ENCODE measurements at regions not wholly inside any gene's neighbourhood (a gene's known extent, or its start where the extent isn't known, plus 50 kb on each side); places are given as distances from the start of the nearest gene placed in this dataset.

DNA sequence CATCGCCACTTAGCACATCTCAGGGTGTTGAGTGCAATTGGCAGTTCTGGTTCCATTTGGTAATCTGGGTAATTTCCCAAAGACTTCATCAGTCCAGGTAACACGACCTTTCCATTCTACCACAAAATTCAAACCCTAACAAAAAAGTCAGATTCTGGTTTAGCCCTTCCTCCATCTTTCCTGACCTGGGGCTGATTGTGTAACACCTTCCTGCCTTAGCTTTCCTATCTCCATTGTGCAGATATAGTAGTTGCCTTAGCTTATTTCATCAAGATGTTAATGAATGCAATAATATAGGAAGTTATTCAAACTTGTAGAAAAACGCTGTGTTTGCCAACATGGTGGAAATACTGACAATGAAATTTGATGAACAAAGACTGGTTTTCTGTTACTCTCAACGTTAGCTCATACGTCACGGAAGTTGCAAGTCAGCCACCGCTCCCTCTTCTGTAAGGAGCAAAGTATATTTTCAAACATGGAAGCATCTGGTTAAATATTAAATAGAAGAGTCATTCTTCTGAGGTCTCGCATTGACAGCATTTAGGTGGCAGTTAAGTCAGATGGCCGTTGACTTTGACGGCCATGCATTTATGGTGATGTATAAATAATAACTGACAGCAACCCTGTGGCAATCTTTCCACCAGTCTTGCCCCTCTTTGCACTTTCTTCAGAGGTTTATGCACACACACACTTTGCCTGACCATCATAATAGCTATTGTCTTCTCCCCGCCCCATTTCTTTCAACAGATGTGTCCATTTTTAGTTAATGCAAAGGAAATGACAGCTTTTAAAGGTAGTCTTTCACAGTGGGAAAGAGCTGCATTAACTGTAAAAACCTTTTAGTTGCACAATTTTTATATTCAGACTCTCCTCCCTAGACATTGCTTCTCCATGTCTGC, 205.1 kb upstream of the BMPER start:
- DNase-seq (ENCODE audit: low spot score) (no peak), FAIRE-seq (no peak)

- no peak for DNase-seq (ENCODE audit: low spot score)
- FAIRE-seq = no peak
These were observed 204.1 kb upstream of the BMPER start for GRCh38 chr7:33701189-33701740.

- FAIRE-seq (no peak), DNase-seq (ENCODE audit: low spot score) (no peak)
These were observed 203.4 kb upstream of the BMPER start for GRCh38 chr7:33701927-33702326.

GRCh38 chr7:33702514-33703054, 202.8 kb upstream of the BMPER start:
- no peak for DNase-seq (ENCODE audit: low spot score)
- no peak for FAIRE-seq

GRCh38 chr7:33705333-33705833, 200.0 kb upstream of the BMPER start:
- DNase-seq (ENCODE audit: low spot score) = no peak

DNA sequence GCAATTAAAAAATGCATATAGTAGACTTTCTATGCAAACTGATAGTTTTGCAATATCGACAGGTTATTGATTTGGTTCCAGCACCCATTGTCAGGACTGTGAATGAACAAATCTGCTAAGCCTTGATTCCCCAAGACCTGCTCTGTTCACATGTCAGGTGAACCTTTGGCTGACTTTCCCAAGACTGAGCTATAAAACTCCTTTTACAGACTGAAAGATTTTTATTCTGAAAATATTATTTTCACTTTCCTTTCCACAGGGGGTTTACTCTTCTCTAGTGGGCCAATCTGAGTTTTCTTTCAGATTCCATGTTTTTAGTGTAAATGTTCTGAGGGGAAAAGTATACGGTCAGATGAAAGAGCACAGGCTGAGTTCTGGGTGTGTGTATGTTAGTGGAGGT, 199.2 kb upstream of the BMPER start:
- DNase-seq (ENCODE audit: low spot score) (no peak), FAIRE-seq (no peak)

More at GRCh38 chr7:33705333-33705833, 200.0 kb upstream of the BMPER start:
- FAIRE-seq = no peak

DNA sequence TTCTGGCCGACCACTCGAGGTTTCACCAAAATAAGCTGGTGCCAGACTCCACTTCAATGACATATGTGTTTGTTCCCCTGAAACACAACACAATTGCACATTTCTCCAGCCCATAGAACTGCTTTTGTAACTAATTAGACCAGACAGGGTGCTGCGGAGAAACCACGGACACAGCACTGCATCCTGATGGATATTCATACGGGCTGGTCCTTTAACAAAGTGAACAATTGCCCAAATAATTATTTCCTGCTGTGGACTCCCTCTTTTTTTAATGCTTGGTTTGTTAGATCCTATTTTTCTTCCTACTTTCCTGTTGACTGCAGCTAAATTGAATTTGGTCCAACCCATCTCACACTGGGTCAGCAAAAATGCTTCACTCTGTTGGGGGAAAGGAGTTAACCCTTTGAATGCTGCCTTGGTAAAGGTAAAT, 198.6 kb upstream of the BMPER start:
- DNase-seq (ENCODE audit: low spot score) = no peak
- no peak for FAIRE-seq

GRCh38 chr7:33707427-33707826, 197.9 kb upstream of the BMPER start:
- DNase-seq (ENCODE audit: low spot score) (no peak), FAIRE-seq (no peak)

DNA sequence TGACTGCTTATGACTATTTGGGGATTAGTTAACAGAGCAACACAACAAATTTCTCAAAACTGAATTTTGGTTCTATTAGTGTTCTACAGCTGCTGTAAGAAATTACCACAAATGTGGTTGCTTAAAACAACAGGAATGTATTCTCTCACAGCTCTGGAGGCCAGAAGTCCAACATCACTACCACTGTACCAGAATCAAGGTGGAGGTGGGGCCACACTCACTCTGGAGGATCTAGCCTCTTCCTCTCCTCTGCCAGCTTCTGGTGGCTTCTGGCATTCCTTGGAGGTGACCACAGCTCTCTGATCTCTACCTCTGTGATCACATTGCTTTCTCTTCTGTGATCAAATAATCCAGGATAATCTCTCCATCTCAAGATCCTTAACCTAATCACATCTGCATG, 194.7 kb upstream of the BMPER start:
- DNase-seq (ENCODE audit: low spot score) (peak; percentile 35), FAIRE-seq (no peak)

GRCh38 chr7:33711231-33712019, 193.9 kb upstream of the BMPER start:
- FAIRE-seq = no peak
- DNase-seq (ENCODE audit: low spot score) = no peak

DNA sequence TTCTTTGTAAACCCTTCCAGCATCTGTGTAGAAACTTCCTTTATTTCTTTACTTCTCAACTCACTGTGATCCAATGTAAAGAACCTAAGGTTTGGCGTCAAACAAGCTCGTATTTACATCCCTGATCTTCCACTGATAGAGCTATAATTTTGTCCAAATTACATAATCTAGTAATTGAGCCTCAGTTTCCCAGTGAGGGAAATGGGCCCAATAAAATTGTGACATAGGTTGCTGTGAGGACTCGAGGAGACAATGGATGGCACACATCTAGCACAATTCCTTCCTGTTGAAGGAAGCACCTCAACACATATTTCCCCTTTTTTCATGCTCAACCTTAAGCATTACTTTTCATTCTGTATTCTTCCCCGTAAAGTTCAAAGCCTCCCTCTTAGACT, 193.3 kb upstream of the BMPER start:
- FAIRE-seq (no peak), DNase-seq (ENCODE audit: low spot score) (no peak)

- DNase-seq (ENCODE audit: low spot score) (no peak), FAIRE-seq (no peak)
These were observed 191.1 kb upstream of the BMPER start for GRCh38 chr7:33714208-33714607.

- FAIRE-seq (peak; percentile 56), DNase-seq (ENCODE audit: low spot score) (peak; percentile 48)
These were observed 188.5 kb upstream of the BMPER start for GRCh38 chr7:33716581-33717477.

DNA sequence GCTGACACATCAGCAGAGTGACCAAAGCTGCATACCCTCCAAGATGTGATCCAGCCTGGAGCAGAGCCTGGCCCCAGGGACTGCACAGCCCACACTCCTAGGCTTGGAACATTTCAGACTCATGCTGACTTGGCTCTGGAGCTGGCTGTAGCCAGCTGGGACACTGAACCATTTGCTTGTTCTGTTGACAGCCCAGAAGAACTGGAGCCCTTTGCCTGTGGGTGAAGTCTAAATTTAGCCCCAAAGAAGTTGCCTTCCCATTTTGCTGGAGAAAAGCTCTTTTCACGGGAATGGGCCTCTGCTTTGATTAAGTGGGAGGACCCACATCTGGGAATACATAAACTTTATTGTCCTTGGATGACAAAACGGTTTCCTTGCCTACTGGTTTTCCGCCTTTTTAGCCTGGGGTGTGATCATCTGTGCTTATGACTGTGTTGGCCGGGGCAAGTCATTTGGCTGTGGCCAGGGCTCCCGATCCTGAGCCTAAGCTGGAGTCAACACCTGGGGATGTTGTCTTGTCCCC, 186.2 kb upstream of the BMPER start:
- no peak for FAIRE-seq
- no peak for DNase-seq (ENCODE audit: low spot score)

DNA sequence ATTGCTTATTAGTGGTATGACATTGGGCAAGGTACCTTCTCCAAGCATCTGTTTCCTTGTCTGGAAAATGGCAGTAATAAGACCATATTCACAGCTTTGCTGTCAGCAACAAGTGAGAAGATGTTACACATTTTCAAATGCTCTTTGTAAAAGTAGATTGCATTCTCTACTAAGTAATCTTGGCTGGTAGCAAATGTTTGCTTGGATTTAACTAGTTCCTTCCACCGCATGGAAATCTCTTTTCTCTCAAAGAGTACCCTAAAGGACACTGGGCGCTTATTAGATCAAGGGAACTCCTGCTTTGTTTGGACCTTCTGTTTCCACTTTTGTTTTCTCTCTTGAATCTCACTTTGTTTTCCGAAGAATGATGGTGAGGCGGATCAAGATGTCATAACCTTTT, 185.2 kb upstream of the BMPER start:
- no peak for FAIRE-seq
- no peak for DNase-seq (ENCODE audit: low spot score)

DNA sequence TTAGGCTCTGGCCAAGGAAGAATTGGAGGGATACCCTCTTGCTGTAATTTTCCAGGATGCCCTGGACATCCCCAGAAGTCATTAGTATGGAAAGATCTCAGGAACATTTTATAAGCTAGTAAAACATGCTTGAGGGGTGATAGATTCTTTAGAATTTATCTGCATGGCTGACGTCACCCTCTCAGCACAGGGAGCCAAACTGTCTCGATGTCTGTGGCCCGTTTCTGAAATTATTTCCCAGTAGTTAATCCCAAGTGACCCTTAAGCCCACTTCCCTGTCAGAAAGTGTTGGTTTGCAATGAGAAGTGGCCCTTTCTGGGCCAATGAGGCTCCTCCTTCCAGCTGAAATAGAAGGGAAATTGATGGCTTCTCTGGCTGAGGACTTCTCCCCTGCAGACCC, 184.5 kb upstream of the BMPER start:
- FAIRE-seq (no peak), DNase-seq (ENCODE audit: low spot score) (no peak)

- DNase-seq (ENCODE audit: low spot score) = no peak
These were observed 183.4 kb upstream of the BMPER start for GRCh38 chr7:33721895-33722294.

GRCh38 chr7:33722383-33723101, 182.8 kb upstream of the BMPER start:
- FAIRE-seq (peak; percentile 87), DNase-seq (ENCODE audit: low spot score) (peak; percentile 94)

More at GRCh38 chr7:33721895-33722294, 183.4 kb upstream of the BMPER start:
- FAIRE-seq = no peak

DNA sequence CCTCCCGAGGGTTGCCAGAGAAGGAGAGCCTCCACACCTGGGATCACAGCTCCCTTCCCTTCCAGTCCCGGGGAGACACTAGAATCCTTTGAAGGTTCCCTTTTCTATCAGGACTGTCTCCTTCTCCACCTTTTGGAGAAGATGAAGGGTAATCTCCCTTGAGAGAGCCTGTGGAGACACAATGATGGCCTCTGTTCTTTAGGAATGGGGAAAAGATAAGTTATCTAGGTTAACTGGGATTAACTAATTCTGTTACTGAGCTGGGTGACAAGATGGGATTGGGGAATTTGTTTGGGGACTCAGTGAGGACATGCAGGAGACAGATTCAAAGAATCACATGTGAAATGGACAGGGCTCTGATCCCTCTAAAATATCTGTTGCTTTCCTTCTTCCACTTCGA, 181.1 kb upstream of the BMPER start:
- DNase-seq (ENCODE audit: low spot score) (no peak), FAIRE-seq (no peak)

Data from RCC 7860 (cell line).